ENCODE measurements at regions not wholly inside any gene's neighbourhood (a gene's known extent, or its start where the extent isn't known, plus 50 kb on each side); places are given as distances from the start of the nearest gene placed in this dataset.
"Not testable (repeated sequence)": the region's sequence is repeated elsewhere in the genome, so short reads cannot be mapped to it uniquely, and the experiment has no call there.

DNA sequence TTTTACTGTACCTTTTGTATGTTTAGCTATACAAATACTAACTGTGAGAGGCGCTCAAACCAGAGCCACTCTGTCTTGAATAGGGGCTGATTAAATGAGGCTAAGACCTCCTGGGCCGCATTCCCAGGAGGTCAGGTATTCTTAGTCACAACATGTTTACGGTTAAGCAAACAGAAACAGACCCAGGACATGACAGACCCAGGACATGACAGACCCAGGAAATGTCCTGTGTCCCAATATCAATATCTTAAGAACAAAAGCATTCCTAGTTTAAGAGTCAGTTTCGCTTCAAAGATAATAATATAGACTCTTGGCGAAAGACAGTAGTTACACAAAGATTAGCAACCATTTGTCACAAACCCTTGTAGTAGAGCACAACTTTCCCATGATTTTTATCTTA is 304.5 kb downstream of the CCSER2 start:
- Histone ChIP-seq H3K4me3 (ENCODE audit: low read depth, low read length) (no peak overlapping the region), H3K9me3 (ENCODE audit: control insufficient read depth, insufficient read depth, low read depth, low read length) (no peaks in the 10 kb centered on the region; the same call in 1 of the 2 replicates), H3K9ac (ENCODE audit: low read length) (no peak overlapping the region), H3K27me3 (ENCODE audit: control insufficient read depth, insufficient read depth, low read length) (no peaks in the 10 kb centered on the region), H3K4me1 (ENCODE audit: control insufficient read depth, insufficient read depth, low read length) (peaks cover 7% of the 10 kb centered on the region; the same call in 1 of the 2 replicates), H3K36me3 (ENCODE audit: control insufficient read depth, insufficient read depth, low read length) (no peaks in the 10 kb centered on the region), H3K27ac (ENCODE audit: low read depth, low read length) (no peak overlapping the region)

DNA sequence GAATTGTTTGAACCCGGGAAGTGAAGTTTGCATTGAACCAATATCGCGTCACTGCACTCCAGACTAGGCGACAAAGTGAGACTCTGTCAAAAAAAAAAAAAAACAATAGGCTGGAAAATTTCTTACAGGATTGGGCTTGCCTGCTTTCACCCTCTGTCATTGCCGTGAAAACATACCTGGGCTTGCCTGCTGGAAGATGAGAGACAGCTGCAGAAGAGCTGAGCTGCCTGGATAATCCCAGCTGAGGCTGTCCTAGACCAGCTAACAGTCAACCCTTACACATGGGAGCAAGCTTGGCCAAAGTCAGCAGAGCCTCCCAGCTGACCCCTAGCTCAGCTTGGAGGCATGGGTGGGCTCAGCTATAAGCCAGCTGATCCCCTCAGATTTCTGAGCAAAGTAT is 306.2 kb downstream of the CCSER2 start:
- Histone ChIP-seq H3K9ac (ENCODE audit: low read length) (no peak overlapping the region), H3K27ac (ENCODE audit: low read depth, low read length) (no peak overlapping the region), H3K27me3 (ENCODE audit: control insufficient read depth, insufficient read depth, low read length) (no peaks in the 10 kb centered on the region), H3K9me3 (ENCODE audit: control insufficient read depth, insufficient read depth, low read depth, low read length) (no peaks in the 10 kb centered on the region; the same call in 1 of the 2 replicates), H3K4me3 (ENCODE audit: low read depth, low read length) (no peak overlapping the region), H3K4me1 (ENCODE audit: control insufficient read depth, insufficient read depth, low read length) (peaks cover 7% of the 10 kb centered on the region; the same call in 1 of the 2 replicates), H3K36me3 (ENCODE audit: control insufficient read depth, insufficient read depth, low read length) (no peaks in the 10 kb centered on the region)

DNA sequence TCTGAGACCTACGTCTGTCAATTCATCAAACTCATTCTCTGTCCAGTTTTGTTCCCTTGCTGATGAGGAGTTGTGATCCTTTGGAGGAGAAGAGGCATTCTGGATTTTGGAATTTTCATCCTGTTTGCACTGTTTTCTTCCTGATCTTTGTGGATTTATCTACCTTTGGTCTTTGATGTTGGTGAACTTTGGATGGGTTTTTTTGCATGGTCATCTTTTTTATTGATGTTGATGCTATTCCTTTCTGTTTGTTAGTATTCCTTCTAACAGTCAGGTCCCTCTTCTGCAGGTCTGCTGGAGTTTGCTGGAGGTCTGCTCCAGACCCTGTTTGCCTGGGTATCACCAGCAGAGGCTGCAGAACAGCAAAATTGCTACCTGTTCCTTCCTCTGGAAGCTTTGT is 322.2 kb downstream of the CCSER2 start:
- not testable (repeated sequence) for H3K36me3 ChIP-seq (ENCODE audit: control insufficient read depth, insufficient read depth, low read length); H3K9ac ChIP-seq (ENCODE audit: low read length); H3K4me1 ChIP-seq (ENCODE audit: control insufficient read depth, insufficient read depth, low read length); H3K27me3 ChIP-seq (ENCODE audit: control insufficient read depth, insufficient read depth, low read length); H3K4me3 ChIP-seq (ENCODE audit: low read depth, low read length); H3K27ac ChIP-seq (ENCODE audit: low read depth, low read length); H3K9me3 ChIP-seq (ENCODE audit: control insufficient read depth, insufficient read depth, low read depth, low read length)

DNA sequence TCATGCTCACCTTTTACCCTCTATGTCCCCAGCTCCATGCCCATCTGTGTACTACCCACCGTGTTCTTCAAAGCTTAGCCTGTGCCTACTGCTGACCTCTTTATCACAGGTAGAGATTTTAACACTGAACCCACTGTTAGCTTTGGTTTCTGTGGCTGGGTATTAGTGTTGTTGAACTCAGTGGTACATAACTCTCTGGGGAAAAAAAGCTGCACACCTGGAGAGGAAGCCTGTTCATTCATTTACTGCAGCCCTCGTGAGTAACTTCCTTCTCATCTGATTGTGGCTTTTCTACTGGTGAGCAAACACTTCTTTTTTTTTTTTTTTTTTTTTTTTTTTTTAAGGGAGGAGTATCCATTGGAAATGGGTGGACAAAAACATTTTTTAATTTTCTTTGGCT is 326.3 kb downstream of the CCSER2 start:
- Histone ChIP-seq H3K36me3 (ENCODE audit: control insufficient read depth, insufficient read depth, low read length) (no peaks in the 10 kb centered on the region), H3K9me3 (ENCODE audit: control insufficient read depth, insufficient read depth, low read depth, low read length) (no peaks in the 10 kb centered on the region), H3K9ac (ENCODE audit: low read length) (no peak overlapping the region), H3K4me1 (ENCODE audit: control insufficient read depth, insufficient read depth, low read length) (no peaks in the 10 kb centered on the region), H3K27me3 (ENCODE audit: control insufficient read depth, insufficient read depth, low read length) (no peaks in the 10 kb centered on the region), H3K27ac (ENCODE audit: low read depth, low read length) (no peak overlapping the region), H3K4me3 (ENCODE audit: low read depth, low read length) (no peak overlapping the region)

DNA sequence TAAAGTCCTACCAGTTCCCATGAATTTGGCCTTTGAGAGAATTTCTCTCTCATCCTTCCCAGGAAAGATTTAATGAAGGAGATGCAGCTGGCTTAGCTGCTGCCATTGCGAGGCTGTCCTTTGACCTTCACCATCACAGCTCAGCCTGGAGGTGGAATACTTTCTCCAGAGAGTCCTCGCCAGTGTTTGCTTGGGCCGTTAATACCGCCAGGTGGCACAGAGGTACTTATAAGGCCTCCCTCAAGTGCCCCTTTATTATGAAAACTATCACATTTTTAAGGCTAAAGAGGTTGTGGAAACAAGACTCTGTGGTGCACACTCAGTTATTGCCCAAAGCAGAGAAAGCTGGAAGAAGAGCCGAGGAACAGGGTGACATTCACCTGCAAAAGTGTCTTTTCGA is 330.6 kb downstream of the CCSER2 start:
- Histone ChIP-seq H3K4me1 (ENCODE audit: control insufficient read depth, insufficient read depth, low read length) (no peaks in the 10 kb centered on the region), H3K9ac (ENCODE audit: low read length) (no peak overlapping the region), H3K27me3 (ENCODE audit: control insufficient read depth, insufficient read depth, low read length) (no peaks in the 10 kb centered on the region), H3K4me3 (ENCODE audit: low read depth, low read length) (no peak overlapping the region), H3K27ac (ENCODE audit: low read depth, low read length) (no peak overlapping the region), H3K9me3 (ENCODE audit: control insufficient read depth, insufficient read depth, low read depth, low read length) (no peaks in the 10 kb centered on the region), H3K36me3 (ENCODE audit: control insufficient read depth, insufficient read depth, low read length) (no peaks in the 10 kb centered on the region)

DNA sequence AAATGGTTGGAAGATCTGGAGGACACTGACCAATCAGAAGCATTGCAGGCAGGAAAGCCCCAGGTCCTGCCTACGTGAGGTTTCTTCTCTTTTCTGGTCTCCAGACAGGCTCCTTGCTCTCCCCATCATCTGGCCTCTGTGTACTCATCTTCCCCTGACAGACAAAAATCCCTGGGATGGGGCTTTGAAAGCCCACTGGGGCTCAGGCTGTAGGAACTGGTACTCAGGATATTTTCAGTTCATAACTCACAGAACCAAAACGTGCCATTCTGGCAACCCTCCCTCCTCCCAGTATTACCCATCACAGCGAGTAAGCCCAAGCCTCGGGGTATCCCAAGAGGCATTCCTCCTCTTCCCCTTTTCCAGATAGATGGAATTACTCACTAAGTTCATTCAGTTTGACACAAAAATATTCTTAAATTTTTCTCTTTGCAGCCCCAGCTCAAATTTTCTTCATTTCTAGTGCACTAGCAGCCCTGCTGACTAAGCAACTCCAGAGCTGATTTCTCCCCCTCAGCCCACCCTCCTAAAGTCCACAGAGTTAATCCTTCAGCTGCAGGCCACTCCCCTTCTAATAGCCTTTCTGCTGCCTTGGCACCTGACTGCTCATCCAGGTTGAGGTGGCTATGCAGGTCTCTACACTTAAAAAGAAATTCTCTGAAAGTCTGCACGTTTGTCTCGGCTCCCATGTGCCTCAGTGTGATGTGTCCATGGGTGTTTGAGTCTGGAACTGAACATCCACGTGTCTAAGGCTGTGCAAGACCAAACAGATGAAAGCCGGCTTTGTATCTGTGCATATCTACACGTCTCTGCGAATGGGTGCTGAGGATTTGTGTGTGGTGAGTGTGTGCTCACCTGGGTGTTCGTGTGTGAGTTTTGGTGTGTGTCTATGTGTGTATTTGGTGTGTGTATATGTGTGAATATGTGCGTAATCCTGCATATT is 331.4 kb downstream of the CCSER2 start:
- H3K9ac ChIP-seq (ENCODE audit: low read length): no peak overlapping the region
- no peaks in the 10 kb centered on the region for H3K4me1 ChIP-seq (ENCODE audit: control insufficient read depth, insufficient read depth, low read length)
- no peaks in the 10 kb centered on the region for H3K36me3 ChIP-seq (ENCODE audit: control insufficient read depth, insufficient read depth, low read length)
- no peaks in the 10 kb centered on the region for H3K9me3 ChIP-seq (ENCODE audit: control insufficient read depth, insufficient read depth, low read depth, low read length)
- H3K27me3 ChIP-seq (ENCODE audit: control insufficient read depth, insufficient read depth, low read length): no peaks in the 10 kb centered on the region
- H3K4me3 ChIP-seq (ENCODE audit: low read depth, low read length): no peak overlapping the region
- H3K27ac ChIP-seq (ENCODE audit: low read depth, low read length): no peak overlapping the region

DNA sequence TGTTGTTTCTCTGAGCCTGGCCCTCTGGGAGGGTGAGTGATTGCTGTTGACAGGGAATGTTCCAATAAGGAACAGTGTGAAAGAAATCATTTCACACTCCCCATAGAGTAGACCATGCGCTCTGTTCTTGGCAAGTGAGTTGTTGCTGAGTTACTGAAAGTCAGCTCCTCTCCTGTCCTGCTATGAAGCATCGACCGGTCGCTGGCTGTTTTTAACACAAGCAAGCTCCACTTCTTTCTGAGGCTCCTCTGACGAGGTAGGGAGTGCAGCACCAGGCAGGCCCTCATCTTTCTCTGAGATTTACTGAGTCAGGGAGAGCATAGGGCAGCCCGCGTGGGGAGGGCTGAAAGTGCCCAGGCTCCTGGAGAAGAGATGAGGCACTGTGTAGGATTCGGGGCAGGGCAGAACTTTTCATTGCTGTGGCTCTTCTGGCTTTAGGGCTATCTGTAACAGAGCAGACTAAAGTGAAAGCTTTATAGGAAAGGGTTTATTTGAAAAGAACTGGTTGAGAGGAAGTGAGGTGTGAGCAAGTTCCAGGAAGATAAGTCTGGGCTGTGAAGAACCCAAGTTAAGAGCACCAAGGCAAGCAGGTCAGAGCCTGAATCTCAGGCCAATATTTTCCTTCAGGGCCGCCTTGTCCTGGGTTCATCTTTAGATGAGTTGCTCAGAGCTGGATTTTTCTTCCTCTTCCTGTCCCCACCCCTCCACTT is 332.2 kb downstream of the CCSER2 start:
- Histone ChIP-seq H3K4me3 (ENCODE audit: low read depth, low read length) (no peak overlapping the region), H3K9me3 (ENCODE audit: control insufficient read depth, insufficient read depth, low read depth, low read length) (no peaks in the 10 kb centered on the region), H3K4me1 (ENCODE audit: control insufficient read depth, insufficient read depth, low read length) (peaks cover 3% of the 10 kb centered on the region; the same call in 1 of the 2 replicates), H3K27ac (ENCODE audit: low read depth, low read length) (no peak overlapping the region), H3K27me3 (ENCODE audit: control insufficient read depth, insufficient read depth, low read length) (no peaks in the 10 kb centered on the region), H3K36me3 (ENCODE audit: control insufficient read depth, insufficient read depth, low read length) (no peaks in the 10 kb centered on the region), H3K9ac (ENCODE audit: low read length) (no peak overlapping the region)

DNA sequence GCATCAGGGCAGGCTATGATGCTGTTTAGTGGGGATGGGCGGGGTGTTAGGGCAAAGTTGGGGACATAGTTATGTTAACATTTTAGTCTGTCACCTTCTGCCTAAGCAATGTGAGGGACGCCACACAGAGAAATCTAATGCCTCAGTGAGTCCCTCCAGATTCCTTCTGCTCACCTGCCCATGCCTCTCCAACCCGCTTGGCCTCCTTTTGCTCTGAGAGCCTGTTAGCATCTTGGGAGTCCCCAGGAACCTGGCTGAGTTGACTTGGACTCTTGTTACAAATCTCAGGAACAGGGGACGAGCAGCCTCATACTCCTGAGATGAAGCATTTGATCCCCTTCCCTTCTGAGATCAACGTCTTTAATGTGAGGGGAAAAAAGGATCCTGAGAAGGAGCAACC is 336.8 kb downstream of the CCSER2 start:
- H3K36me3 ChIP-seq (ENCODE audit: control insufficient read depth, insufficient read depth, low read length): no peaks in the 10 kb centered on the region
- no peak overlapping the region for H3K27ac ChIP-seq (ENCODE audit: low read depth, low read length)
- no peaks in the 10 kb centered on the region for H3K27me3 ChIP-seq (ENCODE audit: control insufficient read depth, insufficient read depth, low read length)
- H3K9me3 ChIP-seq (ENCODE audit: control insufficient read depth, insufficient read depth, low read depth, low read length): no peaks in the 10 kb centered on the region
- H3K4me1 ChIP-seq (ENCODE audit: control insufficient read depth, insufficient read depth, low read length): peaks cover 5% of the 10 kb centered on the region; the same call in 1 of the 2 replicates
- H3K4me3 ChIP-seq (ENCODE audit: low read depth, low read length): no peak overlapping the region
- no peak overlapping the region for H3K9ac ChIP-seq (ENCODE audit: low read length)

DNA sequence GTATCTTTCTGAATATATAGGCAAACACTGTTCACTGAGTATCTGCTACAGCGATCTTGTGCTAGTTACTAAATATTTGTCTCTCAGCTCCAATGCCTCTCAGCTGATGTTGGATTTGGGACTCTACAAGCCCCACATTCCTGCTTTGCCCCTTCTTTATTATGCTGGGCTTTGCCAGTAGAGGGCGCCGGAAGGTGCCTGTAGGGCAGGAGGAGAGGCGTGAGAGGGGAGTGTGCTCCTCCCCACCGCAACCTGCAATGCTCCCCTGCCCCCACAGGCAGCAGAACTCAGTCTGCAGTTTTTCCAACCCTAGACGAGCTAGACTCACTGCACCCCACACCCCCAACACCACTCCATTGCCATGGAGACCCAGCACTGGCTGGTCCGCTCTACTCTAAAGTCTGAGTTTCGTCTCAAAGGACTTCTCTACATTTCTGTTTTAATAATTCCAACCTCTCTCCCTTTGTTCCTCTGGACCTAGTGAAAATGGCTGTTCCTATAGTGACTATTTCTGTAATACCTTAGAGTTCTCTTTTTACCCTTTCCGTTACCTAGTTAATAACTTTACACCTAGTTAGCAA is 337.6 kb downstream of the CCSER2 start:
- Histone ChIP-seq H3K9me3 (ENCODE audit: control insufficient read depth, insufficient read depth, low read depth, low read length) (no peaks in the 10 kb centered on the region), H3K4me1 (ENCODE audit: control insufficient read depth, insufficient read depth, low read length) (peaks cover 5% of the 10 kb centered on the region; the same call in 1 of the 2 replicates), H3K27me3 (ENCODE audit: control insufficient read depth, insufficient read depth, low read length) (no peaks in the 10 kb centered on the region), H3K9ac (ENCODE audit: low read length) (no peak overlapping the region), H3K27ac (ENCODE audit: low read depth, low read length) (no peak overlapping the region), H3K36me3 (ENCODE audit: control insufficient read depth, insufficient read depth, low read length) (no peaks in the 10 kb centered on the region), H3K4me3 (ENCODE audit: low read depth, low read length) (no peak overlapping the region)

DNA sequence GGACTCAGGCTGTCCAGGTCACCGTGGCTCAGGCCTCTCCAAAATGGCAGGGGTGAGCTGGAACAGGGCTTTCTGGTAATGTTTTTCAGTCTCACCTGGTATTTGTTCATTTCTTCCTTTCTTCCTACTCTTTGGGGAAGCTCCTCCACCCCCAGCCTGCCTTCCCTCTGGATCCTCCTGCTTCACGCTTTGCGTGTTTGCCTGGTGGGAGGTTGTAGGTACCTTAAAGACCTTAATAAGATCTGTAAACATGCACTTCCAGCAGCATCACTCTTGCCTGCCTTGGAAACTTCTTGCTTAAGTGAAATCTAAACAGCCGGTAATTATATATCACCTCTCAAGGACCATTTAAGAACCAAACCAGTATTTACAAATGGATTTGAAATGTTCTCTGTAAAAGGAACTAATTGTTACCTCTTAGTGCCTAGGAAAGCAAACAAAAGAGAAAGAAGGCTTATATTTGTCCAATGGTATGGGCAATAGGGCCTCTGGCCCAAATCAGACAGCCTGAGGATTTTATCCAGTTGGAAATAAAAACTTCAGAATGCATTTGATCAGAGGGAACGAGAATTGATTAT is 339.9 kb downstream of the CCSER2 start:
- Histone ChIP-seq H3K9ac (ENCODE audit: low read length) (no peak overlapping the region), H3K4me1 (ENCODE audit: control insufficient read depth, insufficient read depth, low read length) (peaks cover 5% of the 10 kb centered on the region; the same call in 1 of the 2 replicates), H3K9me3 (ENCODE audit: control insufficient read depth, insufficient read depth, low read depth, low read length) (no peaks in the 10 kb centered on the region)

More for the DNA sequence above, 339.9 kb downstream of the CCSER2 start:
- Histone ChIP-seq H3K4me3 (ENCODE audit: low read depth, low read length) (no peak overlapping the region), H3K36me3 (ENCODE audit: control insufficient read depth, insufficient read depth, low read length) (no peaks in the 10 kb centered on the region), H3K27ac (ENCODE audit: low read depth, low read length) (no peak overlapping the region), H3K27me3 (ENCODE audit: control insufficient read depth, insufficient read depth, low read length) (no peaks in the 10 kb centered on the region)

All from HUES6 (cell line).